GM12878 (cell line): ENCODE measurements at regions not wholly inside any gene's neighbourhood (a gene's known extent, or its start where the extent isn't known, plus 50 kb on each side); places are given as distances from the start of the nearest gene placed in this dataset.

ENCODE experiments used
- ATAC-seq: fragments of 200-7000 bp; cut with Tn5 transposase; 3 replicates; pipeline ENCODE4 v1.9.1; 2020; ENCODE audit warnings: mild to moderate bottlenecking, moderate library complexity
- BruUV-seq: library from RNA; stranded (reverse); fragments of 400-500 nt; replicated peaks from 2 replicates; lab custom pipeline; 2021; lab: Mats Ljungman, UMichigan
- CTCF ChIA-PET: fragments of 300-600 bp; sonication (Branson Sonifier 250); formaldehyde crosslinking; extraction: SDS; loops from one replicate; lab custom pipeline; 2021; ENCODE audit warnings: inconsistent platforms; lab: Yijun Ruan, JAX
- POLR2A ChIA-PET: fragments of 350-600 bp; formaldehyde crosslinking; extraction: SDS; loops from one replicate; lab custom pipeline; 2021; ENCODE audit warnings: inconsistent platforms; lab: Charles Lee
- RAD21 ChIA-PET: fragments of 300-600 bp; sonication (Branson Sonifier 250); formaldehyde crosslinking; loops from one replicate; lab custom pipeline; 2023; ENCODE audit warnings: antibody characterized with exemption; ENCODE audit not compliant: unreplicated experiment; lab: Charles Lee
- SMC1A ChIA-PET: fragments of 300-600 bp; sonication (Branson Sonifier 250); formaldehyde crosslinking; loops from one replicate; lab custom pipeline; 2023; ENCODE audit not compliant: unreplicated experiment, uncharacterized antibody; lab: Charles Lee
- DNase-seq: peaks from one replicate; pipeline ENCODE4 v3.0.0-alpha.2; 2011; ENCODE audit warnings: low read depth, low spot score
- FAIRE-seq: peaks from 3 replicates; lab custom pipeline; 2011; peaks lifted over from hg19 to GRCh38; lab: Jason Lieb, UNC
- H2AFZ ChIP-seq: 2 replicates; pipeline ENCODE4 v1.6.0; 2011; ENCODE audit warnings: low read depth, low read length, control low read depth; ENCODE audit not compliant: control insufficient read depth
- H3K27ac ChIP-seq: 2 replicates; pipeline ENCODE4 v1.5.1; 2011; ENCODE audit warnings: control low read depth; ENCODE audit not compliant: control insufficient read depth, insufficient read depth
- H3K27me3 ChIP-seq, 2 experiments: replicated peaks in 1 of 2; 2 replicates each; pipeline versions ENCODE4 v1.6.0 to v1.6.1; 2011; ENCODE audit warnings: low read length in 1 of 2; ENCODE audit not compliant: control insufficient read depth in 2 of 2, insufficient read depth in 2 of 2
- H3K36me3 ChIP-seq, 2 experiments: 2 replicates each; pipeline ENCODE4 v1.5.1; 2011; ENCODE audit warnings: low read length in 1 of 2; ENCODE audit not compliant: control insufficient read depth in 2 of 2, insufficient read depth in 2 of 2
- H3K4me1 ChIP-seq: 2 replicates; pipeline ENCODE4 v1.6.1; 2011; ENCODE audit warnings: mild to moderate bottlenecking, low read length, moderate library complexity, mixed read lengths; ENCODE audit not compliant: control insufficient read depth, insufficient read depth
- H3K4me2 ChIP-seq: 2 replicates; pipeline ENCODE4 v1.6.0; 2011; ENCODE audit warnings: control low read depth; ENCODE audit not compliant: control insufficient read depth, insufficient read depth
- H3K4me3 ChIP-seq: fragments of 200-600 bp; sonication (generic); 2 replicates; pipeline ENCODE4 v1.5.1; 2016
- H3K79me2 ChIP-seq: 2 replicates; pipeline ENCODE4 v1.6.0; 2011; ENCODE audit warnings: low read length; ENCODE audit not compliant: control insufficient read depth, insufficient read depth
- H3K9ac ChIP-seq: 2 replicates; pipeline ENCODE4 v1.8.0; 2011; ENCODE audit warnings: low read length, control low read depth, mixed read lengths; ENCODE audit not compliant: control insufficient read depth, insufficient read depth
- H3K9me3 ChIP-seq: replicated peaks from 3 replicates; pipeline ENCODE4 v1.5.1; 2011; ENCODE audit warnings: mild to moderate bottlenecking, low read length; ENCODE audit not compliant: control insufficient read depth, insufficient read depth
- H4K20me1 ChIP-seq: 2 replicates; pipeline ENCODE4 v1.6.0; 2011; ENCODE audit not compliant: control insufficient read depth, insufficient read depth
- ASH2L ChIP-seq: fragments of 300-600, 200-600 bp; sonication (generic); IDR thresholded peaks from 2 replicates; pipeline ENCODE4 v1.6.1; 2017; ENCODE audit warnings: low read depth, mild to moderate bottlenecking, borderline replicate concordance
- BCLAF1 ChIP-seq: fragments of 450-650 bp; IDR thresholded peaks from 2 replicates; pipeline ENCODE4 v1.6.1; 2017; ENCODE audit warnings: antibody characterized with exemption, mild to moderate bottlenecking, moderate library complexity
- BMI1 ChIP-seq: fragments of 450-650 bp; IDR thresholded peaks from 2 replicates; pipeline ENCODE4 v1.6.1; 2016; ENCODE audit warnings: mild to moderate bottlenecking, moderate library complexity, borderline replicate concordance
- DPF2 ChIP-seq: fragments of 450-650 bp; IDR thresholded peaks from 2 replicates; pipeline ENCODE4 v1.6.1; 2017; ENCODE audit warnings: mild to moderate bottlenecking
- IRF4 ChIP-seq: IDR thresholded peaks from 2 replicates; pipeline ENCODE4 v1.6.1; 2011; ENCODE audit warnings: low read depth, low read length
- IRF5 ChIP-seq: fragments of 450-650 bp; IDR thresholded peaks from 2 replicates; pipeline ENCODE4 v1.6.1; 2017; ENCODE audit warnings: borderline replicate concordance
- MTA3 ChIP-seq: IDR thresholded peaks from 2 replicates; pipeline ENCODE4 v1.6.1; 2012; ENCODE audit warnings: low read length, inconsistent platforms, borderline replicate concordance
- PAX8 ChIP-seq: fragments of 450-650 bp; IDR thresholded peaks from 2 replicates; pipeline ENCODE4 v1.6.1; 2017; ENCODE audit warnings: mild to moderate bottlenecking, moderate library complexity
- RB1 ChIP-seq: fragments of 450-650 bp; formaldehyde crosslinking; IDR thresholded peaks from 2 replicates; pipeline ENCODE4 v1.6.1; 2017; ENCODE audit warnings: mild to moderate bottlenecking, borderline replicate concordance
- RFX5 ChIP-seq: IDR thresholded peaks from 2 replicates; pipeline ENCODE4 v1.6.1; 2011; ENCODE audit warnings: low read depth, low read length, improper control_type of control experiment
- SIN3A ChIP-seq: IDR thresholded peaks from 2 replicates; pipeline ENCODE4 v1.6.1; 2012; ENCODE audit warnings: low read depth, low read length, improper control_type of control experiment
- STAT1 ChIP-seq: fragments of 450-650 bp; conservative IDR thresholded peaks from 2 replicates; pipeline ENCODE4 v1.6.1; 2014; ENCODE audit warnings: antibody characterized with exemption, mild to moderate bottlenecking
- ZBED1 ChIP-seq: IDR thresholded peaks from 2 replicates; pipeline ENCODE4 v1.6.1; 2016; ENCODE audit warnings: borderline replicate concordance
- ZNF207 ChIP-seq: fragments of 450-650 bp; IDR thresholded peaks from 2 replicates; pipeline ENCODE4 v1.6.1; 2014; ENCODE audit warnings: antibody characterized with exemption, mild to moderate bottlenecking, borderline replicate concordance
- ZNF274 ChIP-seq: IDR thresholded peaks from one replicate; pipeline ENCODE4 v1.8.0; 2011; ENCODE audit not compliant: insufficient read length, insufficient read depth
- whole genome bisulfite sequencing: methylation state at CpG from one replicate; pipeline ENCODE4 v1.1.6; 2016; ENCODE audit warnings: low lambda C conversion rate; ENCODE audit not compliant: insufficient replicate concordance, insufficient coverage; ENCODE audit errors: missing lambda C conversion rate; 5-methylcytosine and 5-hydroxymethylcytosine counted together
- in situ Hi-C: fragments of 300-500 bp; cut with MboI; formaldehyde crosslinking; loops from 9 replicates; pipeline ENCODE4 v1.14.3; 2018; ENCODE audit warnings: mixed read lengths
- intact Hi-C: fragments of 100-400 bp; cut with micrococcal nuclease; formaldehyde crosslinking; loops from one replicate; pipeline ENCODE4 v1.14.2; 2022; ENCODE audit not compliant: unreplicated experiment
- TF ChIP-seq, protein P1 (sequence below): IDR thresholded peaks from 2 replicates; pipeline ENCODE4 v1.6.1; 2011; ENCODE audit warnings: low read depth, low read length, improper control_type of control experiment, borderline replicate concordance
- TF ChIP-seq, protein P2 (sequence below): fragments of 450-650 bp; IDR thresholded peaks from 2 replicates; pipeline ENCODE4 v1.6.1; 2014; ENCODE audit warnings: mild to moderate bottlenecking

- no peak for FAIRE-seq
- no peak overlapping the region for H3K4me3 ChIP-seq
- BruUV-seq = no TSS peak
- POLR2A ChIA-PET = no interaction called here
- H3K27me3 ChIP-seq = no peaks in the 10 kb centered on the region; a peak in 1 of 4 replicates
- no peak overlapping the region for H3K27ac ChIP-seq
- H2AFZ ChIP-seq = no peak overlapping the region
- H3K9me3 ChIP-seq = no peaks in the 10 kb centered on the region
- CTCF ChIA-PET = no interaction called here
- intact Hi-C loops (no loop called here), in situ Hi-C loops (no loop called here)
- no peaks in the 10 kb centered on the region for H3K4me1 ChIP-seq
- RAD21 ChIA-PET = no interaction called here
- ATAC-seq = no peak
- no peaks in the 10 kb centered on the region for H4K20me1 ChIP-seq
- H3K4me2 ChIP-seq = no peak overlapping the region
- SMC1A ChIA-PET = no interaction called here
- no peaks in the 10 kb centered on the region for H3K36me3 ChIP-seq
- H3K9ac ChIP-seq = no peak overlapping the region
- H3K79me2 ChIP-seq = no peaks in the 10 kb centered on the region
- 39% methylated on average over 12 of the region's 12 CpGs for WGBS
- no peak for DNase-seq
- no peak for TF ChIP-seq RB1
- TF ChIP-seq RFX5 = no peak
- TF ChIP-seq STAT1 = no peak
- TF ChIP-seq, protein P1, sequence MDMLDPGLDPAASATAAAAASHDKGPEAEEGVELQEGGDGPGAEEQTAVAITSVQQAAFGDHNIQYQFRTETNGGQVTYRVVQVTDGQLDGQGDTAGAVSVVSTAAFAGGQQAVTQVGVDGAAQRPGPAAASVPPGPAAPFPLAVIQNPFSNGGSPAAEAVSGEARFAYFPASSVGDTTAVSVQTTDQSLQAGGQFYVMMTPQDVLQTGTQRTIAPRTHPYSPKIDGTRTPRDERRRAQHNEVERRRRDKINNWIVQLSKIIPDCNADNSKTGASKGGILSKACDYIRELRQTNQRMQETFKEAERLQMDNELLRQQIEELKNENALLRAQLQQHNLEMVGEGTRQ = no peak
- TF ChIP-seq BMI1 = no peak
- no peak for TF ChIP-seq BCLAF1
- no peak for TF ChIP-seq IRF5
- TF ChIP-seq SIN3A = no peak
- no peak for TF ChIP-seq MTA3
- no peak for TF ChIP-seq ZNF207
- TF ChIP-seq, protein P2, sequence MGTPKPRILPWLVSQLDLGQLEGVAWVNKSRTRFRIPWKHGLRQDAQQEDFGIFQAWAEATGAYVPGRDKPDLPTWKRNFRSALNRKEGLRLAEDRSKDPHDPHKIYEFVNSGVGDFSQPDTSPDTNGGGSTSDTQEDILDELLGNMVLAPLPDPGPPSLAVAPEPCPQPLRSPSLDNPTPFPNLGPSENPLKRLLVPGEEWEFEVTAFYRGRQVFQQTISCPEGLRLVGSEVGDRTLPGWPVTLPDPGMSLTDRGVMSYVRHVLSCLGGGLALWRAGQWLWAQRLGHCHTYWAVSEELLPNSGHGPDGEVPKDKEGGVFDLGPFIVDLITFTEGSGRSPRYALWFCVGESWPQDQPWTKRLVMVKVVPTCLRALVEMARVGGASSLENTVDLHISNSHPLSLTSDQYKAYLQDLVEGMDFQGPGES = no peak
- no peak for TF ChIP-seq PAX8
- no peak for TF ChIP-seq DPF2
- no peak for TF ChIP-seq ZNF274
- TF ChIP-seq ZBED1 = no peak
- no peak for TF ChIP-seq IRF4
- no peak for TF ChIP-seq ASH2L
- TF ChIP-seq, all 136 proteins: peak for 0
Measured at GRCh38 chr11:134761386-134761785, 349.3 kb upstream of the B3GAT1 start.
